IMR-90 (cell line): ENCODE measurements at regions not wholly inside any gene's neighbourhood (a gene's known extent, or its start where the extent isn't known, plus 50 kb on each side); places are given as distances from the start of the nearest gene placed in this dataset.

Experiments used
- ATAC-seq: fragments of 200-7000 bp; cut with Tn5 transposase; 2 replicates; pipeline ENCODE4 v1.9.1; 2020; ENCODE audit warnings: low read depth, mild to moderate bottlenecking, moderate library complexity
- BruUV-seq: library from RNA; stranded (reverse); fragments of 400-500 nt; replicated peaks from 2 replicates; lab custom pipeline; 2021; lab: Mats Ljungman, UMichigan
- CTCF ChIA-PET: fragments of 300-600 bp; formaldehyde crosslinking; extraction: SDS; loops from one replicate; lab custom pipeline; 2021; ENCODE audit warnings: antibody characterized with exemption; lab: Yijun Ruan, JAX
- POLR2A ChIA-PET: fragments of 300-600 bp; sonication (Branson Sonifier 250); formaldehyde crosslinking; loops from one replicate; lab custom pipeline; 2022; ENCODE audit warnings: antibody characterized with exemption; ENCODE audit not compliant: unreplicated experiment; lab: Charles Lee
- DNase-seq: peaks from one replicate; pipeline ENCODE4 v3.0.0; 2013
- H2AFZ ChIP-seq: replicated peaks from 2 replicates; pipeline ENCODE3; 2013; ENCODE audit warnings: low read length, mild to moderate bottlenecking; ENCODE audit not compliant: poor library complexity
- H2AK5ac ChIP-seq: 2 replicates; pipeline ENCODE4 v1.6.1; 2013; ENCODE audit warnings: low read depth, low read length, inconsistent platforms
- H2AK9ac ChIP-seq: replicated peaks from 2 replicates; pipeline ENCODE3; 2013; ENCODE audit warnings: mild to moderate bottlenecking, low read depth, low read length, moderate library complexity; ENCODE audit not compliant: poor library complexity
- H2BK120ac ChIP-seq: 2 replicates; pipeline ENCODE4 v1.6.1; 2013; ENCODE audit warnings: low read depth, low read length, inconsistent platforms
- H2BK15ac ChIP-seq: 3 replicates; pipeline ENCODE4 v1.6.1; 2013; ENCODE audit warnings: low read depth, low read length, inconsistent platforms
- H2BK20ac ChIP-seq: 2 replicates; pipeline ENCODE4 v1.6.1; 2013; ENCODE audit warnings: low read depth, mild to moderate bottlenecking, inconsistent platforms, low read length, moderate library complexity
- H2BK5ac ChIP-seq: 2 replicates; pipeline ENCODE4 v1.6.1; 2013; ENCODE audit warnings: mild to moderate bottlenecking, low read depth, low read length, inconsistent platforms; ENCODE audit not compliant: poor library complexity, severe bottlenecking
- H3K14ac ChIP-seq: replicated peaks from 2 replicates; pipeline ENCODE4 v1.6.1; 2013; ENCODE audit warnings: low read depth, low read length, inconsistent platforms
- H3K18ac ChIP-seq: 2 replicates; pipeline ENCODE4 v1.6.1; 2013; ENCODE audit warnings: low read depth, low read length, control low read depth
- H3K23ac ChIP-seq: 2 replicates; pipeline ENCODE4 v1.6.1; 2013; ENCODE audit warnings: low read depth, low read length, inconsistent platforms
- H3K27ac ChIP-seq: 2 replicates; pipeline ENCODE4 v1.5.1; 2013; ENCODE audit warnings: mild to moderate bottlenecking, control low read depth, low read length; ENCODE audit not compliant: insufficient read depth
- H3K27me3 ChIP-seq: 2 replicates; pipeline ENCODE4 v1.6.1; 2013; ENCODE audit warnings: low read length; ENCODE audit not compliant: control insufficient read depth, insufficient read depth
- H3K36me3 ChIP-seq: 2 replicates; pipeline ENCODE4 v1.6.1; 2013; ENCODE audit warnings: low read length, mixed read lengths; ENCODE audit not compliant: control insufficient read depth, insufficient read depth
- H3K4ac ChIP-seq: 2 replicates; pipeline ENCODE4 v1.6.1; 2013; ENCODE audit warnings: low read depth, low read length, inconsistent platforms
- H3K4me1 ChIP-seq: 2 replicates; pipeline ENCODE4 v1.6.1; 2013; ENCODE audit warnings: low read length, mixed read lengths; ENCODE audit not compliant: control insufficient read depth, insufficient read depth
- H3K4me2 ChIP-seq: 2 replicates; pipeline ENCODE4 v1.6.1; 2013; ENCODE audit warnings: low read depth, mild to moderate bottlenecking, control low read depth, low read length, moderate library complexity
- H3K4me3 ChIP-seq: 2 replicates; pipeline ENCODE4 v1.5.1; 2013; ENCODE audit warnings: low read depth, mild to moderate bottlenecking, control low read depth, low read length, moderate library complexity; ENCODE audit not compliant: insufficient read depth
- H3K56ac ChIP-seq: 2 replicates; pipeline ENCODE4 v1.6.1; 2013; ENCODE audit warnings: low read length, inconsistent platforms; ENCODE audit not compliant: insufficient read depth; ENCODE audit errors: extremely low read depth
- H3K79me1 ChIP-seq, 2 experiments: 2 replicates each; pipeline ENCODE4 v1.6.1; 2013; ENCODE audit warnings: low read length in 2 of 2, inconsistent platforms in 1 of 2, low read depth in 1 of 2
- H3K9ac ChIP-seq: 2 replicates; pipeline ENCODE4 v1.6.1; 2013; ENCODE audit warnings: low read depth, low read length, control low read depth
- H3K9me1 ChIP-seq: 2 replicates; pipeline ENCODE4 v1.6.1; 2013; ENCODE audit warnings: low read length, inconsistent platforms; ENCODE audit not compliant: insufficient read depth
- H3K9me3 ChIP-seq: 2 replicates; pipeline ENCODE4 v1.6.1; 2013; ENCODE audit warnings: low read length; ENCODE audit not compliant: control insufficient read depth, insufficient read depth
- H4K20me1 ChIP-seq: 2 replicates; pipeline ENCODE4 v1.6.1; 2013; ENCODE audit warnings: low read length, inconsistent platforms; ENCODE audit not compliant: insufficient read depth
- H4K5ac ChIP-seq: 2 replicates; pipeline ENCODE4 v1.6.1; 2013; ENCODE audit warnings: mild to moderate bottlenecking, low read depth, low read length, control low read depth
- H4K8ac ChIP-seq, 2 experiments: 2 replicates each; pipeline ENCODE4 v1.6.1; 2013; ENCODE audit warnings: low read depth in 2 of 2, low read length in 2 of 2, control low read depth in 1 of 2, inconsistent platforms in 1 of 2
- H4K91ac ChIP-seq: 2 replicates; pipeline ENCODE4 v1.6.1; 2013; ENCODE audit warnings: low read depth, low read length, inconsistent platforms; ENCODE audit not compliant: insufficient read depth
- BHLHE40 ChIP-seq: fragments of 150-350 bp; IDR thresholded peaks from 2 replicates; pipeline ENCODE4 v1.6.1; 2016; ENCODE audit warnings: mild to moderate bottlenecking, low read depth, low read length
- CEBPB ChIP-seq: IDR thresholded peaks from 2 replicates; pipeline ENCODE4 v1.6.1; 2012; ENCODE audit warnings: low read depth, low read length, improper control_type of control experiment
- CHD1 ChIP-seq: IDR thresholded peaks from 2 replicates; pipeline ENCODE4 v1.6.1; 2012; ENCODE audit warnings: low read depth, low read length, improper control_type of control experiment
- CTCF ChIP-seq: conservative IDR thresholded peaks from 2 replicates; pipeline ENCODE4 v1.5.1; 2012; ENCODE audit warnings: mild to moderate bottlenecking, low read depth, low read length, improper control_type of control experiment
- FOS ChIP-seq: fragments of 150-350 bp; IDR thresholded peaks from 2 replicates; pipeline ENCODE4 v1.6.1; 2016; ENCODE audit warnings: low read depth, low read length
- MAFK ChIP-seq: IDR thresholded peaks from 2 replicates; pipeline ENCODE4 v1.6.1; 2012; ENCODE audit warnings: low read depth, low read length, improper control_type of control experiment
- MAZ ChIP-seq: IDR thresholded peaks from 2 replicates; pipeline ENCODE4 v1.6.1; 2012; ENCODE audit warnings: low read depth, mild to moderate bottlenecking, low read length, improper control_type of control experiment, moderate library complexity, borderline replicate concordance
- MXI1 ChIP-seq: IDR thresholded peaks from 2 replicates; pipeline ENCODE4 v1.6.1; 2012; ENCODE audit warnings: low read depth, mild to moderate bottlenecking, low read length, moderate library complexity, borderline replicate concordance
- NFE2L2 ChIP-seq: fragments of 150-350 bp; IDR thresholded peaks from 2 replicates; pipeline ENCODE4 v1.6.1; 2016; ENCODE audit warnings: low read depth, mild to moderate bottlenecking, low read length
- POLR2A ChIP-seq: IDR thresholded peaks from 2 replicates; pipeline ENCODE4 v1.6.1; 2012; ENCODE audit warnings: mild to moderate bottlenecking, low read depth, low read length
- RAD21 ChIP-seq: IDR thresholded peaks from 2 replicates; pipeline ENCODE4 v1.6.1; 2012; ENCODE audit warnings: low read length, improper control_type of control experiment
- RCOR1 ChIP-seq: IDR thresholded peaks from 2 replicates; pipeline ENCODE4 v1.6.1; 2012; ENCODE audit warnings: mild to moderate bottlenecking, low read length, improper control_type of control experiment; ENCODE audit not compliant: insufficient replicate concordance
- RFX5 ChIP-seq: IDR thresholded peaks from 2 replicates; pipeline ENCODE4 v1.8.0; 2012; ENCODE audit warnings: low read depth, mild to moderate bottlenecking, low read length, moderate library complexity
- SMC3 ChIP-seq: fragments of 150-350 bp; IDR thresholded peaks from 2 replicates; pipeline ENCODE4 v1.6.1; 2016; ENCODE audit warnings: low read depth, mild to moderate bottlenecking, antibody characterized with exemption, low read length, moderate library complexity
- USF2 ChIP-seq: fragments of 150-350 bp; IDR thresholded peaks from 2 replicates; pipeline ENCODE4 v1.6.1; 2017; ENCODE audit warnings: mild to moderate bottlenecking, antibody characterized with exemption, low read length, low read depth
- WGBS, 2 experiments: methylation state at CpG; one replicate each; pipeline versions ENCODE4 v1.1.5 to v1.1.7; 2013; ENCODE audit warnings: missing lambda C conversion rate in 2 of 2; ENCODE audit not compliant: insufficient read length in 1 of 2; ENCODE audit errors: extremely low coverage in 2 of 2; 5-methylcytosine and 5-hydroxymethylcytosine counted together
- dilution Hi-C: fragments of 300-500 bp; cut with HindIII; formaldehyde crosslinking; loops from one replicate; pipeline ENCODE4 v1.14.3; 2018; ENCODE audit warnings: low sequenced_read_pairs; ENCODE audit not compliant: unreplicated experiment
- in situ Hi-C: fragments of 300-500 bp; cut with MboI; formaldehyde crosslinking; loops from 3 replicates; pipeline ENCODE4 v1.14.3; 2019; ENCODE audit warnings: low sequenced_read_pairs, inconsistent platforms, mixed read lengths
- intact Hi-C: fragments of 100-400 bp; cut with micrococcal nuclease; formaldehyde crosslinking; loops from 2 replicates; pipeline ENCODE4 v1.10.0; 2022
- TF ChIP-seq, protein P1 (sequence below): fragments of 150-350 bp; IDR thresholded peaks from 2 replicates; pipeline ENCODE4 v1.6.1; 2016; ENCODE audit warnings: low read depth, mild to moderate bottlenecking, low read length, moderate library complexity, borderline replicate concordance

- in situ Hi-C loops: no loop called here
- Histone ChIP-seq H4K91ac (no peak overlapping the region), H3K4me2 (no peak overlapping the region), H3K56ac (no peak overlapping the region), H3K4me1 (no peaks in the 10 kb centered on the region), H4K5ac (no peak overlapping the region), H4K20me1 (no peaks in the 10 kb centered on the region), H3K9me1 (no peaks in the 10 kb centered on the region), H3K4ac (no peak overlapping the region), H2AK5ac (no peak overlapping the region), H2AK9ac (no peak overlapping the region), H3K4me3 (no peak overlapping the region), H2BK120ac (no peak overlapping the region), H3K79me1 (no peaks in the 10 kb centered on the region), H3K27me3 (no peaks in the 10 kb centered on the region), H2BK5ac (no peak overlapping the region), H3K27ac (no peak overlapping the region), H2BK15ac (no peak overlapping the region), H2BK20ac (no peak overlapping the region), H3K18ac (no peak overlapping the region), H3K36me3 (no peaks in the 10 kb centered on the region), H3K9ac (no peak overlapping the region), H3K23ac (no peak overlapping the region), H4K8ac (no peak overlapping the region), H2AFZ (no peak overlapping the region), H3K9me3 (no peaks in the 10 kb centered on the region), H3K14ac (no peak overlapping the region)
- WGBS, 2 experiments: no CpG with 5 or more reads among the region's 2 CpGs
- no peak for ATAC-seq
- POLR2A ChIA-PET: no interaction called here
- no peak for TF ChIP-seq CHD1
- TF ChIP-seq RCOR1: no peak
- no peak for TF ChIP-seq CEBPB
- no peak for TF ChIP-seq USF2
- TF ChIP-seq MAFK: no peak
- TF ChIP-seq MXI1: no peak
- TF ChIP-seq RAD21: no peak
- TF ChIP-seq RFX5: no peak
- TF ChIP-seq, protein P1, sequence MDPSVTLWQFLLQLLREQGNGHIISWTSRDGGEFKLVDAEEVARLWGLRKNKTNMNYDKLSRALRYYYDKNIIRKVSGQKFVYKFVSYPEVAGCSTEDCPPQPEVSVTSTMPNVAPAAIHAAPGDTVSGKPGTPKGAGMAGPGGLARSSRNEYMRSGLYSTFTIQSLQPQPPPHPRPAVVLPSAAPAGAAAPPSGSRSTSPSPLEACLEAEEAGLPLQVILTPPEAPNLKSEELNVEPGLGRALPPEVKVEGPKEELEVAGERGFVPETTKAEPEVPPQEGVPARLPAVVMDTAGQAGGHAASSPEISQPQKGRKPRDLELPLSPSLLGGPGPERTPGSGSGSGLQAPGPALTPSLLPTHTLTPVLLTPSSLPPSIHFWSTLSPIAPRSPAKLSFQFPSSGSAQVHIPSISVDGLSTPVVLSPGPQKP: no peak
- no peak for TF ChIP-seq NFE2L2
- no peak for TF ChIP-seq MAZ
- TF ChIP-seq POLR2A: no peak
- TF ChIP-seq FOS: no peak
- TF ChIP-seq SMC3: no peak
- TF ChIP-seq CTCF: no peak
- TF ChIP-seq BHLHE40: no peak
- CTCF ChIA-PET: no interaction called here
- intact Hi-C loops: no loop called here
- no TSS peak for BruUV-seq
- DNase-seq: no peak
- dilution Hi-C loops: no loop called here
Measured at GRCh38 chr4:31662951-31663350, 942.8 kb downstream of the PCDH7 start.
